HEK293 (cell line): ENCODE measurements at regions not wholly inside any gene's neighbourhood (a gene's known extent, or its start where the extent isn't known, plus 50 kb on each side); places are given as distances from the start of the nearest gene placed in this dataset.

Source experiments
- CTCF ChIP-seq: fragments of 450-650 bp; formaldehyde crosslinking; IDR thresholded peaks from 2 replicates; pipeline ENCODE4 v1.5.1; 2016; ENCODE audit warnings: missing biosample characterization, missing genetic modification characterization
- FEZF1 ChIP-seq: fragments of 450-650 bp; formaldehyde crosslinking; IDR thresholded peaks from 2 replicates; pipeline ENCODE4 v1.5.1; 2016; ENCODE audit warnings: missing biosample characterization, missing genetic modification characterization
- KLF1 ChIP-seq: fragments of 450-650 bp; formaldehyde crosslinking; IDR thresholded peaks from 2 replicates; pipeline ENCODE4 v1.5.1; 2016; ENCODE audit warnings: missing biosample characterization, missing genetic modification characterization
- OVOL3 ChIP-seq: fragments of 450-650 bp; formaldehyde crosslinking; IDR thresholded peaks from 2 replicates; pipeline ENCODE4 v1.5.1; 2016; ENCODE audit warnings: missing biosample characterization, missing genetic modification characterization
- YY2 ChIP-seq: fragments of 450-650 bp; formaldehyde crosslinking; IDR thresholded peaks from 2 replicates; pipeline ENCODE4 v1.5.1; 2016; ENCODE audit warnings: missing biosample characterization, missing genetic modification characterization
- ZBTB48 ChIP-seq: fragments of 450-650 bp; formaldehyde crosslinking; IDR thresholded peaks from 2 replicates; pipeline ENCODE4 v1.5.1; 2016; ENCODE audit warnings: missing biosample characterization, missing genetic modification characterization
- ZNF341 ChIP-seq: fragments of 450-650 bp; formaldehyde crosslinking; IDR thresholded peaks from 2 replicates; pipeline ENCODE4; 2016; ENCODE audit warnings: low read depth, missing biosample characterization, missing genetic modification characterization
- ZNF394 ChIP-seq: fragments of 450-650 bp; formaldehyde crosslinking; IDR thresholded peaks from 2 replicates; pipeline ENCODE4 v1.5.1; 2016; ENCODE audit warnings: missing biosample characterization, missing genetic modification characterization, mild to moderate bottlenecking, moderate library complexity, borderline replicate concordance
- ZNF426 ChIP-seq: fragments of 450-650 bp; formaldehyde crosslinking; IDR thresholded peaks from 2 replicates; pipeline ENCODE4 v1.5.1; 2017; ENCODE audit warnings: missing biosample characterization, missing genetic modification characterization, mild to moderate bottlenecking, inconsistent platforms, moderate library complexity
- ZNF501 ChIP-seq: fragments of 450-650 bp; formaldehyde crosslinking; IDR thresholded peaks from 2 replicates; pipeline ENCODE4 v1.5.1; 2016; ENCODE audit warnings: missing biosample characterization, missing genetic modification characterization
- ZNF530 ChIP-seq: fragments of 450-650 bp; formaldehyde crosslinking; IDR thresholded peaks from 2 replicates; pipeline ENCODE4 v1.5.1; 2016; ENCODE audit warnings: low read depth, missing biosample characterization, missing genetic modification characterization
- ZNF600 ChIP-seq: fragments of 450-650 bp; formaldehyde crosslinking; IDR thresholded peaks from 2 replicates; pipeline ENCODE4 v1.5.1; 2016; ENCODE audit warnings: missing biosample characterization, missing genetic modification characterization
- ZNF830 ChIP-seq: fragments of 450-650 bp; IDR thresholded peaks from 2 replicates; pipeline ENCODE4 v1.5.0; 2018; ENCODE audit warnings: missing biosample characterization, missing genetic modification characterization, low read depth, mild to moderate bottlenecking, moderate library complexity

GRCh38 chr1:90494748-90495282 is 222.3 kb downstream of the BARHL2 start:
- no peak for TF ChIP-seq YY2 (tag by site-specific recombination)
- no peak for TF ChIP-seq ZNF394
- TF ChIP-seq KLF1, result no peak
- no peak for TF ChIP-seq ZNF530 (tag by site-specific recombination)
- no peak for TF ChIP-seq FEZF1 (tag by site-specific recombination)
- TF ChIP-seq ZNF830, result no peak
- no peak for TF ChIP-seq CTCF (tag by site-specific recombination)
- TF ChIP-seq ZBTB48 (tag by site-specific recombination), result no peak
- no peak for TF ChIP-seq OVOL3 (tag by site-specific recombination)
- no peak for TF ChIP-seq ZNF426 (tag by site-specific recombination)
- no peak for TF ChIP-seq ZNF501 (tag by site-specific recombination)
- no peak for TF ChIP-seq ZNF600
- TF ChIP-seq ZNF341 (tag by site-specific recombination), result no peak
